HCT116 (cell line): ENCODE measurements at regions not wholly inside any gene's neighbourhood (a gene's known extent, or its start where the extent isn't known, plus 50 kb on each side); places are given as distances from the start of the nearest gene placed in this dataset.

Experiments used
- ATAC-seq: fragments of 200-7000 bp; cut with Tn5 transposase; 2 replicates; pipeline ENCODE4 v1.9.1; 2020; ENCODE audit warnings: mild to moderate bottlenecking, moderate library complexity
- BruUV-seq: library from RNA; stranded (reverse); fragments of 400-500 nt; replicated peaks from 2 replicates; lab custom pipeline; 2021; lab: Mats Ljungman, UMichigan
- CTCF ChIA-PET: fragments of 300-600 bp; sonication (Branson Sonifier 250); formaldehyde crosslinking; loops from one replicate; lab custom pipeline; 2021; ENCODE audit warnings: antibody characterized with exemption; lab: Charles Lee
- POLR2A ChIA-PET: fragments of 300-600, 350-600 bp; sonication (Branson Sonifier 250); formaldehyde crosslinking; loops from one replicate; lab custom pipeline; 2021; ENCODE audit warnings: antibody characterized with exemption; lab: Charles Lee
- RAD21 ChIA-PET, 2 experiments: fragments of 300-600 bp; sonication (Branson Sonifier 250); formaldehyde crosslinking; loops; one replicate each; lab custom pipeline; 2023; ENCODE audit warnings: low total read pairs in 2 of 2; ENCODE audit not compliant: uncharacterized antibody in 2 of 2, unreplicated experiment in 2 of 2, low non-redundant PET in 1 of 2; lab: Charles Lee
- DNase-seq: peaks from one replicate; pipeline ENCODE4 v3.0.0-alpha.2; 2010; ENCODE audit warnings: low read depth, low spot score
- H2AFZ ChIP-seq: fragments of 200-600 bp; shearing (Covaris generic), sonication (generic); 2 replicates; pipeline ENCODE4 v1.6.1; 2017; ENCODE audit warnings: low read depth, mixed run types, mixed read lengths, antibody characterized with exemption, low read length; ENCODE audit not compliant: poor library complexity, severe bottlenecking
- H3K27ac ChIP-seq: 2 replicates; pipeline ENCODE4 v1.5.1; 2012; ENCODE audit warnings: low read depth, low read length
- H3K27me3 ChIP-seq: fragments of 200-600 bp; sonication (generic); 2 replicates; pipeline ENCODE4 v1.6.1; 2016; ENCODE audit warnings: mixed run types, low read length, mixed read lengths; ENCODE audit not compliant: insufficient read depth
- H3K36me3 ChIP-seq, 2 experiments: fragments of 200-500 bp in 1 of 2; fragments of 200-600 bp in 1 of 2; sonication (Bioruptor generic) in 1 of 2; sonication (generic) in 1 of 2; 2 replicates each; pipeline versions ENCODE4 v1.5.1 to v1.6.1; 2014 to 2016; ENCODE audit warnings: low read length in 2 of 2, inconsistent platforms in 1 of 2, mixed read lengths in 1 of 2, mixed run types in 1 of 2; ENCODE audit not compliant: insufficient read depth in 2 of 2, control insufficient read depth in 1 of 2
- H3K4me1 ChIP-seq, 2 experiments: fragments of 200-600 bp in 1 of 2; sonication (generic) in 1 of 2; 2 replicates each; pipeline versions ENCODE4 v1.5.1 to v1.6.1; 2012 to 2017; ENCODE audit warnings: low read length in 2 of 2, inconsistent platforms in 1 of 2, mild to moderate bottlenecking in 1 of 2, mixed read lengths in 1 of 2, mixed run types in 1 of 2, moderate library complexity in 1 of 2; ENCODE audit not compliant: insufficient read depth in 2 of 2, control insufficient read depth in 1 of 2
- H3K4me2 ChIP-seq: fragments of 200-600 bp; sonication (generic); 2 replicates; pipeline ENCODE4 v1.6.1; 2017; ENCODE audit warnings: mixed run types, low read length, mixed read lengths
- H3K4me3 ChIP-seq, 2 experiments: fragments of 200-600 bp in 1 of 2; sonication (generic) in 1 of 2; replicated peaks in 1 of 2; 2 replicates each; pipeline ENCODE4 v1.5.1; 2011 to 2016; ENCODE audit warnings: low read length in 2 of 2, control low read depth in 1 of 2, low read depth in 1 of 2, mild to moderate bottlenecking in 1 of 2, mixed read lengths in 1 of 2, mixed run types in 1 of 2
- H3K79me2 ChIP-seq: fragments of 200-600 bp; sonication (generic); 2 replicates; pipeline ENCODE4 v1.6.1; 2017; ENCODE audit warnings: mild to moderate bottlenecking, mixed run types, low read length, moderate library complexity, mixed read lengths; ENCODE audit not compliant: insufficient read depth
- H3K9ac ChIP-seq: fragments of 200-600 bp; sonication (generic); 2 replicates; pipeline ENCODE4 v1.6.1; 2016; ENCODE audit warnings: low read length, mixed read lengths
- H3K9me2 ChIP-seq: fragments of 200-600 bp; sonication (generic), shearing (Covaris generic); 2 replicates; pipeline ENCODE4 v1.6.1; 2017; ENCODE audit warnings: mixed run types, mild to moderate bottlenecking, moderate library complexity; ENCODE audit not compliant: insufficient read depth
- H3K9me3 ChIP-seq, 2 experiments: fragments of 200-500 bp in 1 of 2; fragments of 200-600 bp in 1 of 2; sonication (Bioruptor generic) in 1 of 2; sonication (generic) in 1 of 2; 2 replicates each; pipeline ENCODE4 v1.6.1; 2014 to 2017; ENCODE audit warnings: low read length in 2 of 2, mixed read lengths in 2 of 2, inconsistent platforms in 1 of 2, low read depth in 1 of 2, mild to moderate bottlenecking in 1 of 2, mixed run types in 1 of 2, moderate library complexity in 1 of 2; ENCODE audit not compliant: control insufficient read depth in 1 of 2, insufficient read depth in 1 of 2
- H4K20me1 ChIP-seq: fragments of 200-600 bp; sonication (generic), shearing (Covaris generic); 2 replicates; pipeline ENCODE4 v1.6.1; 2017; ENCODE audit warnings: mixed run types, mild to moderate bottlenecking, moderate library complexity; ENCODE audit not compliant: insufficient read depth
- ATF3 ChIP-seq: IDR thresholded peaks from 2 replicates; pipeline ENCODE4 v1.6.1; 2012
- CTCF ChIP-seq, 3 experiments: fragments of 200-600 bp in 1 of 3; sonication (generic) in 1 of 3; IDR thresholded peaks in 2 of 3; conservative IDR thresholded peaks in 1 of 3; 2 replicates each; pipeline ENCODE4 v1.5.1; 2012 to 2017; ENCODE audit warnings: low read depth in 2 of 3, low read length in 2 of 3, antibody characterized with exemption in 1 of 3, borderline replicate concordance in 1 of 3, control low read depth in 1 of 3, mild to moderate bottlenecking in 1 of 3, mixed read lengths in 1 of 3, mixed run types in 1 of 3, moderate library complexity in 1 of 3; ENCODE audit not compliant: insufficient read depth in 1 of 3
- ELF1 ChIP-seq: IDR thresholded peaks from 2 replicates; pipeline ENCODE4 v1.6.1; 2012; ENCODE audit warnings: low read depth, borderline replicate concordance
- FOSL1 ChIP-seq: IDR thresholded peaks from 2 replicates; pipeline ENCODE4 v1.6.1; 2012; ENCODE audit warnings: low read depth
- JUND ChIP-seq: IDR thresholded peaks from 2 replicates; pipeline ENCODE4 v1.6.1; 2012
- POLR2A ChIP-seq: IDR thresholded peaks from 2 replicates; pipeline ENCODE4 v1.7.0; 2011; ENCODE audit warnings: borderline replicate concordance; ENCODE audit not compliant: insufficient read depth, insufficient read length; ENCODE audit errors: extremely low read depth
- POLR2AphosphoS5 ChIP-seq: IDR thresholded peaks from 2 replicates; pipeline ENCODE4 v1.6.1; 2011; ENCODE audit warnings: mild to moderate bottlenecking, low read depth, low read length, moderate library complexity
- RAD21 ChIP-seq: IDR thresholded peaks from 2 replicates; pipeline ENCODE4 v1.6.1; 2012; ENCODE audit warnings: low read depth, mild to moderate bottlenecking
- SIN3A ChIP-seq: IDR thresholded peaks from 2 replicates; pipeline ENCODE4 v1.6.1; 2012; ENCODE audit warnings: low read depth
- SP1 ChIP-seq: IDR thresholded peaks from 2 replicates; pipeline ENCODE4 v1.6.1; 2012; ENCODE audit warnings: low read depth
- SRF ChIP-seq: IDR thresholded peaks from 2 replicates; pipeline ENCODE4 v1.6.1; 2012; ENCODE audit warnings: low read depth
- TCF7L2 ChIP-seq: IDR thresholded peaks from 2 replicates; pipeline ENCODE4 v1.7.0; 2011; ENCODE audit warnings: borderline replicate concordance, inconsistent platforms; ENCODE audit not compliant: insufficient read depth, insufficient read length; ENCODE audit errors: extremely low read depth
- YY1 ChIP-seq: IDR thresholded peaks from 2 replicates; pipeline ENCODE4 v1.6.1; 2011; ENCODE audit warnings: low read length, low read depth, moderate library complexity, mild to moderate bottlenecking; ENCODE audit not compliant: insufficient replicate concordance; ENCODE audit errors: extremely low read depth
- ZBTB33 ChIP-seq: IDR thresholded peaks from 2 replicates; pipeline ENCODE4 v1.6.1; 2011; ENCODE audit warnings: mild to moderate bottlenecking, low read length, moderate library complexity; ENCODE audit not compliant: insufficient replicate concordance; ENCODE audit errors: extremely low read depth
- ZFX ChIP-seq: fragments of 450-650 bp; IDR thresholded peaks from 2 replicates; pipeline ENCODE4 v1.6.1; 2017
- ZNF274 ChIP-seq: fragments of 200-500 bp; sonication (Bioruptor generic); IDR thresholded peaks from 2 replicates; pipeline ENCODE4 v1.6.1; 2014; ENCODE audit warnings: mild to moderate bottlenecking, low read depth, low read length, inconsistent platforms
- intact Hi-C: fragments of 100-400 bp; cut with micrococcal nuclease; formaldehyde crosslinking; loops from 2 replicates; pipeline ENCODE4 v1.10.0; 2022

GRCh38 chr14:97336816-97337215 lies 539.6 kb downstream of the VRK1 start (continued):
- TF ChIP-seq ZBTB33 (no peak), POLR2AphosphoS5 (no peak), SRF (no peak), POLR2A (no peak), ZFX (no peak), ELF1 (no peak)

- H3K9ac ChIP-seq = no peak overlapping the region
- ATAC-seq (no peak), DNase-seq (no peak)
- ChIA-PET CTCF (no interaction called here), RAD21 (no interaction called here), POLR2A (no interaction called here)
- TF ChIP-seq POLR2AphosphoS5 (no peak), SP1 (no peak), YY1 (no peak), JUND (no peak), TCF7L2 (no peak), ZNF274 (no peak), ATF3 (no peak), SRF (no peak), RAD21 (no peak), ZBTB33 (no peak), SIN3A (no peak), FOSL1 (no peak), CTCF (IDR thresholded peaks at IDR 0.05 in 2 of 3, conservative IDR thresholded peaks at IDR 0.05 in 1 of 3; ENCODE audit: borderline replicate concordance in 1 of 3, insufficient read depth in 1 of 3, low read depth in 2 of 3, low read length in 2 of 3) (no peak)
- no peak overlapping the region for H3K4me2 ChIP-seq
- no peaks in the 10 kb centered on the region for H3K4me1 ChIP-seq
- H3K4me3 ChIP-seq = no peak overlapping the region
- no peaks in the 10 kb centered on the region for H3K9me3 ChIP-seq
- no peaks in the 10 kb centered on the region for H4K20me1 ChIP-seq
- peaks cover 7% of the 10 kb centered on the region; the same call in 1 of the 2 replicates for H3K27me3 ChIP-seq
- H2AFZ ChIP-seq = no peak overlapping the region
- intact Hi-C loops = no loop called here
- H3K27ac ChIP-seq = no peak overlapping the region
- no peaks in the 10 kb centered on the region for H3K9me2 ChIP-seq
- H3K79me2 ChIP-seq = no peaks in the 10 kb centered on the region
- no TSS peak for BruUV-seq
- H3K36me3 ChIP-seq = no peaks in the 10 kb centered on the region
Measured at GRCh38 chr14:97337267-97337666, 540.1 kb downstream of the VRK1 start.
